ENCODE measurements at regions not wholly inside any gene's neighbourhood (a gene's known extent, or its start where the extent isn't known, plus 50 kb on each side); places are given as distances from the start of the nearest gene placed in this dataset.

- TF ChIP-seq POLR2AphosphoS5 (IDR thresholded peaks at IDR 0.05; ENCODE audit: low read depth, low read length) (no peak), REST (IDR thresholded peaks at IDR 0.05; ENCODE audit: insufficient read depth in 1 of 2, low read depth in 2 of 2, low read length in 2 of 2) (no peak), SIN3A (IDR thresholded peaks at IDR 0.05; ENCODE audit: borderline replicate concordance, insufficient read depth, low read length) (no peak)
These were observed 151.3 kb upstream of the GJB5 start for GRCh38 chr1:34603594-34603993.

Data from PFSK-1 (cell line).